8988T (cell line): ENCODE measurements at regions not wholly inside any gene's neighbourhood (a gene's known extent, or its start where the extent isn't known, plus 50 kb on each side); places are given as distances from the start of the nearest gene placed in this dataset.
"Not testable (repeated sequence)": the region's sequence is repeated elsewhere in the genome, so short reads cannot be mapped to it uniquely, and the experiment has no call there.

Source experiments
- DNase-seq: peaks from one replicate; pipeline ENCODE4 v3.0.0; 2011

DNA sequence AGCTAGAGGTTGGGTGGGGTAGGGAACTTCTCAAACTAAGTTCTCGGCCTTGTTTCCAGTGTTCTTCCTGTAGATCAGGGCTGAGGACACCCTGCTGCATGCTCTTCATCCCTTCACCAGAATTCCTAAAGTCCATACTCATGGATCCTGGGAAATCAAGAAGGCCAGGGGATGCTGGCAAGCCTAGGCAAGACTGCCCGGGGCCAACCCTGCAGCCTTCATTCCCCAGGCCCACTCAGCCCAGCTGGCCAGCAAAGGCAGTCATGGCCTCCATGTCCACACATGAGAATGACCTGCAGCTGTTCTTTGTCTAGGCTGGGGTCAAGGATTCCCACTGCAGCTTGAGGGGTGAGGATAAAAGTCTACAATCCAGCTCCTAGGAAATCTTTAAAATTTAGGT lies 109.3 kb upstream of the ETV6 start:
- DNase-seq: no peak

DNA sequence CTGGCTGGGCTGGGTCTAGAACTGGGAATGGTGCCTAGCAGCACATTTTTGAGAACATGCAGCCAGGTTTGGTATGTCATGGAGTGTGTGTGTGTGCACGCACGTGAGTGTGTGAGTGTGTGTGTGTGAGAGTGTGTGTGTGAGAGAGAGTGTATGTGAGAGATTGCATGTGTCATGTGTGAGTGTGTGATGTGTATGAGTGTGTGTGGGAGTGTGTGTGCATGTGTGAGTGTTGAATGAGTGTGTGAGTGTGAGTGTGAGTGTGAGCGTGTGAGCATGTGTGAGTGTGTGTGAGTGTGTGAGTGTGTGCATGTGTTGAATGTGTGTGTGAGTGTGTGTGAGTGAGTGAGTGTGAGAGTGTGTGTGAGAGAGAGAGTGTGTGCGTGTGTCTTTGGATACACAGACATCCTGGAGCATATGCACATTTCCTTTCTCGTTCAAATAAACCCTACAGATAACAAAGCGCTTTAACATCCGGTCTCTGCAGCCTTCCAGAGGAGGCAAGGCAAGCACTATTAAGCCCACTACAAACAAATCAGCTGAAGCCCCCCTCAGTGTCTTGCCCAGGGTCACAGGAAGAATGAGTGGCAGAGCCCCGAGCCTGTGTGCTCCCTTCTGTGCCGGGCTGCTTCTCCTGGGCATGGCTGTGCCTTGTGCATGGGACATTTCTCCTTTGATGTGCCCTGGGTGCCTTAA lies 108.7 kb upstream of the ETV6 start:
- no peak for DNase-seq

- DNase-seq: no peak
Measured at GRCh38 chr12:11542599-11542998, 106.9 kb upstream of the ETV6 start.

- DNase-seq: no peak
Measured at GRCh38 chr12:11543457-11544158, 105.9 kb upstream of the ETV6 start.

DNA sequence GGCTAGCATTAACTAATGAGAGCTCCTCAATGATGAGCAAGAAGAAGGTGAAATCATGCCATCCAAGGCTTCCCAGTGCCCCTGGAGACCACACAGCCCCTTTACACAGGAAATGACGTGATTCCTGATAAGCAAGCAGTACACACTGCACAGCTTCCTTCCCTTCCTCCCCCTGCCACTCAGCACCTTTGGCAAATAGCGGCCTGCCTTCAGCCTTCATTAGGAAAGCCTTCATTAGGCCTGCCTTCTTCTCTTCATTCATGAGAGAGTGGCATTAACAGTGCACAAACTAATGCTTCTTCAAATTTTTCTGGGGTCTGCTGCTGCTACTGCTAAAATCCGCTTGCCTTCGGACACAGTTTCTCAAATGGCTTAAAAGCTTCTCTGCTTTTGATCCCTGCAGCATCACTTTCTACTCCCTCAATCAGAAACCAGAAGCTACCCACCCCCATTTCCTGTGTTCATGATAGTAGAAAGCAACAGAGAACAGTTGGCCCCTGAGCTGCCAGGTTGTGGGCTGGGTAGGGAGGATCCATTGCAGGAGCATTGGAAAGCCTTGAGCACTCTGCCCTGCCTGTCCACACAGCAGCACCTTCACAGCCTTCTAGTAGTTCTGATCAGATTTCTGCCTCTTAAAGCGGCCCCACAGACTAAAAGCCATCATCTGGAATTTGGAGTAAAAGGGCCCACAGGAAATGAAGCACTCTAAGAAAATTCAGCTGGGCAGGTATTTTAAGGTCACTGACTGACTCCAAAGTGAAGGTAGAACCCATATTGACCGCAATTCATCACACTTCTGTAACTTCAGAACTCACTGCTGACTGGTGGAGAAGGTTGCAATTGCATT lies 103.8 kb upstream of the ETV6 start:
- DNase-seq: no peak

- not testable (repeated sequence) for DNase-seq
Measured at GRCh38 chr12:11546582-11547270, 102.7 kb upstream of the ETV6 start.

GRCh38 chr12:11547271-11547646 lies 102.2 kb upstream of the ETV6 start:
- DNase-seq: not testable (repeated sequence)

DNA sequence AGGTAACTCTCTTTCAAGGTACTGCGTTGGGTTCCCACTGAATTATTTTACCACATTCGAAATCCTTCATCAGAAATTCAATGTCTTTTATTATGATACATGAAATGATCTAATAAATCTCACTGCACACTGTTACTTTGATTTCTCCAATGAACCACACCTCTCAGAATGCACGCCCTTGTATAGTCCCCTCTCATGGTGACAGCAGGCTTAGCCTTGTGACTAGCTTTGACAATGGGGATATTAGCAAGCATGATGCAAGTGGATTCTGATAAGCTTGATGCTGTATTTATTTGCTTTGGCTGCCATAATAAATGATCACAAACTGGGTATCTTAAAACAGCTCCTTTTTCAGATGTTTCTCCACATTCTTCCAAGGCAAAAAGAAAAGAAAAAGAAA lies 100.4 kb upstream of the ETV6 start:
- no peak for DNase-seq

DNA sequence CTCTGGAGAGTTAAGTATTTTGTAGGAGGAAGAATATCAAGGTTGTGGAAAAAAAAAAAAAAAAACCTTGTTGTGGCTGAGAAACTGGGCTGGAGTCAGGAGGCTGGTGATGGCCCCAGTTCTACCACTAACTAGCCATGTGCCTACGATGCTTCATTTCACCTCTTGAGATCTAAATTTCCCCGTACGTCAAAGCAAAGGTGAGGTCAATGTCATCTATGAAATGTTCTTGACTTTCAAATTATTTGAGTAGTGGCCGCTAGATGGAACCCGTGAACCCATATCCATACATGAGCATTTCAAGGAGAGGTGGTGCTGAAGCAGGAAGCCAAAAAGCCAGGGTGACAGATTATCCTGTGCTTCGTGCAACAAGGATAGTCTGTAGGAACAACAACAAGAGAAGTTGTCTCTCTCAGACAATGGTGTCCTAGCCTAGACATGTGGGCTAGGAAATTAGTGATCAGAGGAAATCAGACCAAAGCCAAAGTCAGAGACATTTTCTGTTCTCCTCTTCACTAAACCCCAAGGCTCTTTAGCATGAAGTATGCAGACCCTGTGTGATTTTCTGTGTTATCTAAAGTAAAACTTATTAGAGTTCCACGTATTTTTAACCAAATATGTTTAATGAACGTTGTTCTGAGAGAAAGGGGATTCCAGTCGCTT lies 95.5 kb upstream of the ETV6 start:
- DNase-seq: peak; percentile 29

GRCh38 chr12:11555195-11555594 lies 94.3 kb upstream of the ETV6 start:
- no peak for DNase-seq

DNA sequence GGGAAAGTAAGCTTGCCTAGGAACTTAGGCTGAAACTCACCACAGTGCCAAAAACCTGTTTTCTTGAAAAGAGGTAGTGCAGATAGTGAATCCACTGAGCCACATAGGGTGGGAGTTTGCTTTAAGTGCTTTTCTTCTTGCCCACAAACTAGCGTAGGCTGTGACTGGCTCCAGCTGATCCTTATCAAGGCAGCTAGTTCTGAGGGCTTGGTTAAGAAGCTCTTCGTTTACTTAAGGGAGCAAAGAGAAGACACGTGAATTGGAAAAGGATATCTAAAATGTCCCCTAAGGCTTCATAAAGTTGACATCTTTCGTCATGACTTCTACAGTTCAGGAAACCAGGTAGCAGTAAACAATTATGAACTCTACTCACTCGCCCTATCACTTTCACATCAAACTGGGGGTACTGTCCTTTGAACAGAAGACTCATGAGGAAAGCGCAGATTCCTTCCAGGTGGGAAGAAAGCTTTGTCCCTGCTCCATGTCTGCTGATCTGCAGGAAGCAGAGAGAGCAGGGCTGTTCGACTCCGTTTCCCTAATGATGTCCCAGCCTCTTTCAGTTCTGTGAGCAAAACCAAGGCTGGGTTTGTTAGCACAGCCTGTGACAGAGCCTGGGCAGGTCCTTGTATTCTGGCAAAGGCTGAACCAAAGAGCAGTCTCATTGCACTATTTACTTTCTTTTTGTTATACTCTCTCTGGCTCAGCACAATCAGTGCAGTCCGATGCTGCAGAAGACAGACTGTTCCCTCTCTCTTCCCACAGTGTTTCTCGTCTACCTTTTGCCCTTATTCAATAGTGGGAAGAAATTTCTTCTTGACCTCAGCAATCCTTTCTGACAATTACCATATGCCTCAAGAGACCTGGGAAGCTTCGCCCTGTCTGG lies 93.5 kb upstream of the ETV6 start:
- no peak for DNase-seq

DNA sequence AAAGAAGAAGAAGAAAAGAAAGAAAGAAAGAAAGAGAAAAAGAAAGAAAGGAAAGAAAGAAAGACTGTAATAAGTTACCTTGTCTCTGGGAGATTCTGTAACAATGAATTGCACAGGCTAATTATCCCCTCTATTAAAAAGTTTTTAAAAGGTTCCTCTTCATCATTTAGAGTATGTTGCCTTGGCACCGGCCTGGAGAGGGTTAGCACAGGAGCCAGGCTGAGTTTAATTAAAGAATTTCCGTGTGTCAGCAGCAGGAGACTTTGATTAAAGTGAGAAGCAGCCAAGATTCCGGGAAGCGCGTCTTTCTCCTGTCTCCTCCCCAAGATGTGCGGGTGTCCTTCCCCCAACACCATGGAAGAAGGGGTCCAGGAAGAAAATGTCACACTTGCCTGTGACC lies 92.8 kb upstream of the ETV6 start:
- DNase-seq: no peak

- DNase-seq: no peak
Measured at GRCh38 chr12:11559626-11560340, 89.7 kb upstream of the ETV6 start.

DNA sequence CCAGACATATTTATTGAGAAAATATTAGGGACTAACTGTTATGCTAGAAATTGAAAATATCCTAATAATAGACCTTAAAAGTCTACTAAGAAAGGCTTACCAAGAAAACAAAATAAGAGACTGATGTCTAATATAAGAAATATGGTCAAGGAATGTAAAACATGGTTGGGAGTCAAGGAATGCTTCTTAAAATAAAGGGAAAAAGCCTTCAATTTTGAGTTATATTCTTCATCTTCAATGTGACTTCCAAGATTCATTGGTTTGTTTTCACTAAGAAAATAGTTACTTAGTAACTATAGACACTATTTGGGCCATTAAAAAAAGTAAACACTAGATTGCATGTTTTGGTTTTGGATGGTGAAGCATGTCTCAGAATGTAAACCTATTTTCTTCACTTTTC lies 88.1 kb upstream of the ETV6 start:
- DNase-seq: no peak

- no peak for DNase-seq
Measured at GRCh38 chr12:11563785-11564739, 85.4 kb upstream of the ETV6 start.

- no peak for DNase-seq
Measured at GRCh38 chr12:11564984-11565651, 84.4 kb upstream of the ETV6 start.

DNA sequence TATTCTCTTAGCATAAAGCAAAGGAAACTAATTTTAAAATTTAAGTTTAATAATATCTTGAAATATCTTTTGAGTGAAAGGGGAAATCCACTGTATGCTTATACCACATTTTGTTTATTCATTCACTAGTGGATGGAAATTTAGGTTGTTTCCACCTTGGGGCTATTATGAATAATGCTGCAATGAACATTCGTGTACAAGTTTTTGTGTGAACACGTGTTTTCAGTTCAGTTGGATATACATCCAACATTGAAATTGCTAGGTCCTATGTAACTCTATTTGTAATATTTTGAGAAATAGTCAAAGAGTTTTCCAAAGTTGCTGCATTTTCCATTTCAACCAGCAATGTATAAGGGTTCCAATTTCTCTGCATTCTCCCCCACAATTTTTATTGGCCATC lies 83.7 kb upstream of the ETV6 start:
- no peak for DNase-seq

DNA sequence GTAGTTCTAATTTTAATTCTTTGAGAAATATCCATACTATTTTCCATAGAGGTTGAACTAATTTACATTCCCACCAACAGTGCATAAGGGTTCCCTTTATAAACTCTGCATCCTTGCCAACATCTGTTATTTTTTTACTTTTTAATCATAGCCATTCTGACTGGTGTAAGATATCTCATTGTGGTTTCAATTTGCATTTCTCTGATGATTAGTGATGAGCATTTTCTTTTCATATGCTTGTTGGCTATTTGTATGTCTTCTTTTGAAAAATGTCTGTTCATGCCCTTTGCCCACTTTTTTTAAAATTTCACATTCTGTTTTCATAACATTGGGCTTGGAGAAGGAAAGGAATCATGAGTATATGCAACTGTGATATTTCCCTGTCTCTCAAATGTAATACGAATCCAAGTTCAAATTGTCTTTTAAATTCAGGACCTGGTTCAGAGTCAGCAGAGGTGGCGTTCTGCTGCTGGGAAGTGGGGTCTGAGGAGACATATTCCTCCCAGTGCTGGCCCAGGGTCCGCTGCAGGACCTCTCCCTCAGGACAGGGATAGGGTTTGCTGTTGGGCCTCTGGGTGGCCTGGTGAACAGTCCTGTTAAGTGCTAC lies 81.2 kb upstream of the ETV6 start:
- no peak for DNase-seq
